GM12874 (cell line): ENCODE measurements at regions not wholly inside any gene's neighbourhood (a gene's known extent, or its start where the extent isn't known, plus 50 kb on each side); places are given as distances from the start of the nearest gene placed in this dataset.

ENCODE experiments used
- TF ChIP-seq, protein P1 (sequence below): IDR thresholded peaks from 2 replicates; pipeline ENCODE4 v1.5.1; 2011; ENCODE audit warnings: low read depth, mild to moderate bottlenecking, control low read depth, low read length, moderate library complexity; ENCODE audit not compliant: insufficient read depth

DNA sequence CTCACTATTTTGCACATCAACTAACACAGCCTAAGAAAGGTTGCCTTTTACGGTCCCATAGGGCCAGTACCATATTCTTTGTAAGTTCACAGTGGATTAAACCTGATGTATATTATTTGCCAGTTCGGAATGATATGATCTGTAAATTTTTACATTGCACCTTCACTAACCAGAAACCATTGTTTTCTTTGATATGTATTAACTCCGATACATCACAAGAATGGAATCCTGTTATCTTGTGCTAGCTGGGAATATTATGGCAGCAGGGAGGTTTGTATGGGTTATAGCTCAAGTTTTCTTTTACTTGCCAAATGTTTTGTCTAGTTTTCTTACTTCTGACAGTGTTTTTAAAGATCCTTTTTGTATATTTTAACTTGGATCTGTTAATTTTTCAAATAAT, 51.4 kb upstream of the S1PR1 start:
- TF ChIP-seq, protein P1, sequence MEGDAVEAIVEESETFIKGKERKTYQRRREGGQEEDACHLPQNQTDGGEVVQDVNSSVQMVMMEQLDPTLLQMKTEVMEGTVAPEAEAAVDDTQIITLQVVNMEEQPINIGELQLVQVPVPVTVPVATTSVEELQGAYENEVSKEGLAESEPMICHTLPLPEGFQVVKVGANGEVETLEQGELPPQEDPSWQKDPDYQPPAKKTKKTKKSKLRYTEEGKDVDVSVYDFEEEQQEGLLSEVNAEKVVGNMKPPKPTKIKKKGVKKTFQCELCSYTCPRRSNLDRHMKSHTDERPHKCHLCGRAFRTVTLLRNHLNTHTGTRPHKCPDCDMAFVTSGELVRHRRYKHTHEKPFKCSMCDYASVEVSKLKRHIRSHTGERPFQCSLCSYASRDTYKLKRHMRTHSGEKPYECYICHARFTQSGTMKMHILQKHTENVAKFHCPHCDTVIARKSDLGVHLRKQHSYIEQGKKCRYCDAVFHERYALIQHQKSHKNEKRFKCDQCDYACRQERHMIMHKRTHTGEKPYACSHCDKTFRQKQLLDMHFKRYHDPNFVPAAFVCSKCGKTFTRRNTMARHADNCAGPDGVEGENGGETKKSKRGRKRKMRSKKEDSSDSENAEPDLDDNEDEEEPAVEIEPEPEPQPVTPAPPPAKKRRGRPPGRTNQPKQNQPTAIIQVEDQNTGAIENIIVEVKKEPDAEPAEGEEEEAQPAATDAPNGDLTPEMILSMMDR, result no peak

DNA sequence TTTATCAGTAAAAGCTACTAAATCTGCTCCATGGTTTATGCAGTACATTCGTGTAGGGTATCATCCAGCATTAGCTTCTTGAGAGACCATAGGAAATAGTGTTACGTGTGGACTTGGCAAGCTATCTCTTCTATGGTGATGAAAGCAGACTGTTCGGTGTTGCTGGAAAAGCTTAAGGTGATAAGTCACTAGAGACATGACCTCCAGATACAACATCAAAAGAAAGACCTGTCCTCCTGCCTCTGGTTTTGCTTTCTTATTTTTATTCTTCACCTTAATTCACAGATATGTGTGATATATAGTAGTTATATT, 53.5 kb upstream of the S1PR1 start:
- TF ChIP-seq, protein P1, result no peak

DNA sequence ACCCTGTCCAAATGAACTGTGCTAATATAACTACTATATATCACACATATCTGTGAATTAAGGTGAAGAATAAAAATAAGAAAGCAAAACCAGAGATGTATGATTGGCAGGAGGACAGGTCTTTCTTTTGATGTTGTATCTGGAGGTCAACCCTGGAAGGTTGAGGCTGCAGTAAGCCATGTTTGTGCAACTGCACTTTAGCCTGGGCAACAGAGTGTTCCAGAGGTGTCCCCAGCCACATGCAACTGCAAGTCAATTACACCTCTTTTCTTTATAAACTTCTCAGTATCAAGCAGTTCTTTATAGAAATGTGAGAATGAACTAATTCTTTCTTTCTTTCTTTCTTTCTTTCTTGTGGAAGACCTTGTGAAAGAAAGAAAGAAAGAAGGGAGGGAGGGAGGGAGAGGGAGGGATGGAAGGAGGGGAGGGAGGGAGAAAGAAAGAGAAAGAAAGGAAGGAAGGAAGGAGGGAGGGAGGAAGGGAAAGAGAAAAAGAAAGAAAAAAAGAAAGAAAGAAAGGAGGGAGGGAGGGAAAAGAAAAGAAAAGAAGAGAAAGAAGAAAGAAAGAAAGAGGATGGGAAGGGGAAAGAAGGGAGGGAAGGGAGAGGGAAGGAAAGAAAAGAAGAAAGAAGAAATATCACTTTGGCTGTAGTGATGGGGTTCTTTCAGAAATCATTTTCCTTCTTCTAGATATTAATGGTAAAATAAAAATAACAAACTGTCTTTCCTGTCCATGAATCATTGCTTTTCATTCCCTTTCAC, 54.0 kb upstream of the S1PR1 start:
- TF ChIP-seq, protein P1, result no peak

DNA sequence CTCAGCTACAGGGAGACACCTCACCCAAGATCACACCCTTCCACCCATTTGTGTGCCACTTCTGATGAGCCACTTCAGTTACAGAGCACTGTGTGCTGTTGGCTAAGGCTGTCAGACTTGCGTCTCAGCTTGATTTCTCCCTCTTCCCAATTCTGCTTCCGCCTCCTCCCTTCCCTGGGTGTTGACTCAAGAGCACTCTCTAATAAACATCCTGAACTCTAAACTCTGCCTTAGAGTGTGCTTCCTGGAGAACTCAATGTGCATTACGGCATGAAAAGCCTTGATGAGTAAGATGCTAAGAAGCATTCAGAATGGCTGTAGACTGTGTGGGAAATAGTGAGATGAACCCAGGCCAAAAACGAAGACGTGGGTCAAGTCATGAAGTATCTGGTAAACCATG, 54.9 kb upstream of the S1PR1 start:
- TF ChIP-seq, protein P1, result no peak

DNA sequence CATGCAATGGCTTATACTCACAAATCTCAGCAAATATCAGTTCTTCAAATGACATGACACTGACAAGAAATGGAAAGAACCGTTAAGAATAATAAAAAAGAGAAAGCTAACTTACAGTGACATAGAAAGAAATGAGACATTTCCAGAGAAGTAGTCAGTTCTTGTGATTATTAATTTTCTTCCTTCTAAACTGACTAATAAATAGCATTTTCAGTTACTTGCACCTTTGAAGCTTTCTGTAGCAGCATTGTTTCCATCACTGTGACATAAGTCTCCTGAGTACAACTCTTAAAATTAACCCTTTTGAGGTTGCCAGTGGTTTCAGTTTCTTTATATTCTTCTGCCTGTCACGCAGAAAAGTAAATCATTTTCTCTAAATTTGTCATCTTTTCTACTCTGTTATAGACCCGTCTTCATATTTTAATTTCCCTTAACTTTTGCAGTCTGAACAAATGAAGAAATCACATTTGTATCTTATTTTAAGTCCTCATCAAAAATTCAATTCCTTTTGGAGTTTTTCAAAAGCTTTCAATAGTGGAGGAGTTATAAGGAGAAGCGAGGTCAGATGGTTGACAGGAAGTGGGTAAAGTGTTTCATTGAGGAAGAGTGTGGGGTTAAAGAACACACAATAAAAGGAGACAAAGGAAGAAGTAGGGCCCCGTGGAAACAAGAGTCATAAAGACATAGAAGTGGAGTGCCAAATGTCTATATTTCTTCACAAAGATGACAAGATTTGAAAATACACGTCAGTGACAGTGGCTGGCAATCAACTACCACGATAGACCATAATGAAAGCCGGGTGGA, 57.9 kb upstream of the S1PR1 start:
- TF ChIP-seq, protein P1, result no peak

DNA sequence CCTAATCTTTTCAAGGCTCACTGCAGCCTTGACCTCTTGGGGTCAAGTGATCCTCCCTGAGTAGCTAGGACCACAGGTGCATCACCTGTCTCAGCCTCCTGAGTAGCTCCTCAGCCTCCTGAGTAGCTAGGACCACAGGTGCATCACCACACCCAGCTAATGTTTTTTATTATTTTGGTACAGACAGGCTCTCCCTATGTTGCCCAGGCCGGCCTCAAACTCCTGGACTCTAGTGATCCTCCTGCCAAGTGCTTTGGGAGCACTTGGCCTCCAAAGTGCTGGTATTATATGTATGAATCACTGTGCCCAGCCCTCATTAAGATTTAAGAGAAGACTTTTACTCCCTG, 58.5 kb upstream of the S1PR1 start:
- TF ChIP-seq, protein P1, result no peak

DNA sequence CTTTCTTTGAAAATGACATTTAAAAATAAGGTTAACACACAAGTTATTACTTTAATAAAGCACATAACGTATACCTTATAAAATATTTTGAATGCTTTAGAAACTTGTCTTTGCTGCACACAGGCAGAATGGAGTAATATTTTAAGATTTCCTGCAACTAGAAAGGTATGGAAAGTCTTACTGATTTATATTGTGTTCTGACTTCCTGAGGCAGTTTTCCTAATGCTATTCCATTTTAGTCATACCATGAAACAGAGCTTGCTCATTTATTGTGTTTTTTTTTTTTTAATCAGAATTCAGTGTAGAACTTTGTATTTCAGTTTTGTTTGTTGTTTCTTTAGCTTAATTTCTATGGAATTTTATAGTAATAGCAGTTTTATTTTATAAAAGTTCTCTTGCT, 60.9 kb upstream of the S1PR1 start:
- TF ChIP-seq, protein P1, result no peak
